GM15510 (cell line): ENCODE measurements at regions not wholly inside any gene's neighbourhood (a gene's known extent, or its start where the extent isn't known, plus 50 kb on each side); places are given as distances from the start of the nearest gene placed in this dataset.

Experiments used
- POLR2A ChIP-seq: IDR thresholded peaks from 3 replicates; pipeline ENCODE4 v1.6.1; 2011; ENCODE audit warnings: borderline replicate concordance; ENCODE audit not compliant: insufficient read length; ENCODE audit errors: extremely low read depth

DNA sequence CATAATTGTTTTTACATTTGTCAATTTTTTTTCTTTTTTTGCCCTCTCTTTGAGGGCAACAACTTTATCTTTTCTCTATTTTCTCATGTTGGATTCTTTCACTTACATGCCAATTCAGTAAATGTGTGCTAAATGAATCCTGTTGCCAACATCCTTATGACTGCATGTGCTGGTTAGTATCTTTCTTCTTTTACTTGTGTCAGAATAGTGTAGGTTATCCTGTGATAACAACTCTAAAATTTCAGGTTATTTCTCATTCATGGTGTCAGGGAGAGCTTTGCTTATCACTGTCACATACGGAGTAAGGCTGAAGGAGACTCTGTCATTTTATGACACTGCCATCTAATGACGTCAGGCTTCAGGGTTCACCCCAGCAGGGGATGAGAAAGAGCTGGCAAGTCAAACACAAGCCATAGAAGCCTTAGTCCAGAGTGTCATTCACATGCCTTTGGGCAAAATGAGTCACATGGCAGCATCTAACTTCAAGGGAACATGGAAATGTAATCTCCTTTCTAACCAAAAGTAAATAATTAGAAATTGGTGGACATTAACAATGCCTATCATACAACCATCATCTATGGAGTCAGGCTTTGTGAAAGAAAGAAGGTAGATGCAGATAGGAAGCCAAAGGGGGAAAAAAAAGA is 242.5 kb upstream of the ATP2B1 start:
- no peak for TF ChIP-seq POLR2A

DNA sequence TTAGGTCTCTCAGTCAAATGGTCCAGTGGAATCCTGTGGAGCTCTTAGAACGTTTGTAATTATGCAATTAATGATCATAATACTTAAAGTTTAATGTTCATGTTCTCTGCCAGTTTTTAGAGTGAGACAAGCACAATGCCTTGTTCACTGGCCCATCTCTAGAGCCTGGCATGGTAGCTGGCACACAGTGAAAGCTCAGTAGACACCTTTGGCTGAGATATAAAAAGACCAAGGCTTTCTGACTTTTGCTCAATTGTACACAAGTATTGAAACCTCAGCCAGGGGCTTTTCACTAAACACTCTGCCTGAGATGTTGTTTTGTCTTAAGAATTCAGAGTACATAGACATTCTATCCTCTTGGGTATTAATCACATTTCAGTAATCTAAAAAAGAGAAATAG is 241.8 kb upstream of the ATP2B1 start:
- no peak for TF ChIP-seq POLR2A

DNA sequence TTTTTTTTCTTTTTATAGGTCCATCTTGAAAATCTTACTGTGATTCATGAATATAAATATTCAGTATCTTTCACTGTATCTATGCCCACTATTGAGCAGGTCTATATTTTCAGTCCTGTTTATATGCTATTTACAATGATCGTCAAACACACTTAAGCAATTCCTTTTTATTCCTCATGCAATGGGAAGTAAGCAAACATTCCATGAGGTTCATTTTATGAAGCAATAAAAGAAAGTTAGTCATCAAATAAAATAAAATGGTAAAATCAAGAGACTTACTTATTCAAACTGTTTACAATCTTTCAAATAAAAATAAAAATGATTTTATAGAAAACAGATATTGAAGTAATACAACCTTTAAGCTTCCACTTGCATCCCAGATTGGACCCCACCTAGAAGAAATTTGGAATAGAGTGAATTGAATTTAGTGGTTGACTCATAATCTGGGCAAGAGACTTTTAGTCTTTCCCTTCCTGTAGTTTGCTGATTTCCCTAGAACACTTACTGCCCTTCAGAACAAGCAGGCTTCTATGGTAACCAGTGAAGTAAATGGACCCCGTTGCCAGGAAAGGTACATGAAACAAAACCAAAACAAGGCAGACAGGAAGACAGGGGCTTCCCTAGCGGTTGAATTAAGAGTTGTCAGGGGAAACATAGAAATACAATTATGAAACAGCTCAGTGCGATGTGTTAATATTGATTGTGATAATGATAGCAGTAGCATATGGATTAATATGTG is 241.0 kb upstream of the ATP2B1 start:
- TF ChIP-seq POLR2A = no peak

DNA sequence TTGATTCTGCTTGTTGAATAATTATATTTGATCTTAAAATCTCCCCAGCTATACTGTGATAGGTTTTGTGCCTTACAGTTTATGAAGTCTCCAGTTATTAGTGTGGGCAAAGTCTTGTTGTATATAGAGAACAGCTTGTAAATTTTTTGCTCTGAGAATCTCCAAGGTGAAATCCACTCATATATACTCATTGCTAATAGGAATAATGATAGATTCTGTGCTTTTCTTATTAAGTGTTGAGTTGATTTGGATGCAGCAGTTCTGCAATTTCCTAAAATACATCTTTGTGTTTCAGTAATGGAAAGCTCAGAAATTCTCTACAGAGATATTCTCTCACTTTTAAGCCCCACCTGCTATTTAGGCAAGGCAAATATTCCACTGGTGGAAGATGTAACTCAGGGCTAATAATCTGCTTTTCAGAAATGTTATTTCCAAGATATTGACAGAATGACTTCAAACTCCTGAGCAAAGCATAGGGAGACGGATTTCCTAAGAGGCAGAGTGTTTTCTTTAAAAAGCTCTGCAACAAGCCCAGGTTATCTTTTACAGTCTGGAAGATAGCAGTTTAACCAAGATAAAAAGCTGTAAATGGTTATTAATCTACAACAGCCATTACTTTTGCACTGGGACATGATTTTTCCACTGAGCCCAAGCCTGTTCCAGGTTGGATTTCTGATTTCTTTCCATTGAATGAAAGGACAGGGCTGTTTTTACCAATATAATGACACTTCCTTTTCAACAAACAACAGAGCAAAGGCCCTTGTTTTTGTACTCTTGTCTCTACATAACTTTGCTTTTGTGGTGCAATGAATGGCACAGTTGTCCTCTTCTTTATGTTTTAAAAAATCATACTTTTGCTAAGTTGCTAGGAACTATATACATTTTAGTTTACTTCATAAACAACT is 239.9 kb upstream of the ATP2B1 start:
- TF ChIP-seq POLR2A = no peak

DNA sequence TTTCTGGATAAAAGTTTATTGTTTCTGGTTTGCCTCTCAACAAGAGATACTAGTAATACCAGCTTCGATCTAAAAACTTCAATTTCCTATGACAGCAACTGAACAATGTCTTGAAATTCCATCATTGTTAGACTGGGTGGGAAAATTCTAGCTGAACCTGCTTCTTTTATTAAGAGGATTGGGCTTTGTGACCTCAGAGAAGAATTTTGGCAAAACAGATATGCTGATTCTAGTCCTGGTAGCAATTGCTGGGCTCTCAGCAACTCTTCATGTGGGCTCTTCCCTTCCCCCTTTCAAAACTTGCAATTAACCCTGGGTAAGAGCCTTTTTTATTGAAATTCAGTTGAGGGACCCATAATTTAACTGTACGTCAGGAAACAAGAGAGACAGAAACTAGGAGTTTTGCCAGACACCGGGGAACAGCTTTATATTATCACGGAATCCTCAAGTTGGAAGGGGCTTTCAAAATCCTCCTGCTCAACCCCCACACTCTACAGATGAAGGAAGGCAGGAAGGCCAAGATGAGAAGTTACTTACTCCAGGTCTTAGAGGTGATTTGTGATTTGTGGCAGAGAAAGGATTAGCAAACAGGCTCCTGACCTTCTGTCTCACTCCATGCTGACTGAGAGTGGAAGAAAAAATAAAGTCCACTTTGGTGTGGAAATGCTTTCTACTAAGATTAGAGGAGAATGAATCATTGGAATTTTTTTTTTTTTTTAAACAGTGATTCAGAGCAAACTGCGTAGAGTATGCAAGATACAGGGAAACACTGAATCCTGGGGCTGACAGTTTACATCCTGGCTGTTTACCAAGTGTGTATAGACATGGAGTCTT is 239.0 kb upstream of the ATP2B1 start:
- no peak for TF ChIP-seq POLR2A

DNA sequence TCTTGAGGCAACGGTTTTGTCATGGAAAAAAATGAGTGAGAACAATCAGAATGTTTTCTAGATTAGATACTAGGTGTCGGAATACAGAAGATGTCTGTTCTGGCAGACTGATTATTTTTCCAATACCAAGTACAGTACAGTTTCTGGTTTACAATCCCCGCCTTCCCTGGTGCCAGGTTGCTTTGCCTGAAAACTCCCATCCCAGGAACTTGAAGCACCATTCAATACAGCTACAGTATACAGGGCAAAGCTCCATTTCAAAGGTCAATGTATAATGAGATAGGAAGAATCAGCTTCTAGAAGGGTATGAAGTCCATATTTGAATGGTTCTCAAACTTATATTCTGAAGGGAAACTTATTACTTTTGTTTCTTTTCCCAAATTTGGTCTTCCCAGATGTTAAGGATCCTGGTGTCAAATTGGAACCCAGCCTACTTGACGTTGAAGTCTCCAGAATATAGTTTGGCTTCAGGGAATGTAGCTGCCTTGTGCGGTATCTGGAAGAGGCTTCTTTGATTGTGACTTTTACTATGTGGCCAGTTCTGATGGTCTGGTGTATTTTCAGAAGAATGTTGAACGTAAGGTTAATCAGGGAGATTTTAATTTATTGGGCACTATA is 238.0 kb upstream of the ATP2B1 start:
- TF ChIP-seq POLR2A = no peak

DNA sequence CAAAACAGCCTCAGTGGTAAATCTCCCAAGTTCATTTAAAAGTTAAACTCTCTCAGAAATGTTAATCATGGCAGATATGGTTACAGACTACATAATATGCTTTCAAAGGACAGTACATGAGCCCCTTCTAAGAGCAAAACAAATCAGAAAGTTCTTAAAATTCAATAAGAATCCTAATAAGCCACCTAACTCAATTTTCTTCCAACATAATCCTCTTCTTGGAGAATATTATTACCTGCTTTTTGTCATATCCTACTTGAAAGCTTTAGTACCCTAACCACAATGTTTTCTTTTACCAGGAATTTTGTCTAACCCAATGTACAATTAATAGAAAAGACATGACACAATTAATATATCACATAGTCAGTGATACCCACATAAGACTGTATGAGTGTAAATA is 236.5 kb upstream of the ATP2B1 start:
- no peak for TF ChIP-seq POLR2A

DNA sequence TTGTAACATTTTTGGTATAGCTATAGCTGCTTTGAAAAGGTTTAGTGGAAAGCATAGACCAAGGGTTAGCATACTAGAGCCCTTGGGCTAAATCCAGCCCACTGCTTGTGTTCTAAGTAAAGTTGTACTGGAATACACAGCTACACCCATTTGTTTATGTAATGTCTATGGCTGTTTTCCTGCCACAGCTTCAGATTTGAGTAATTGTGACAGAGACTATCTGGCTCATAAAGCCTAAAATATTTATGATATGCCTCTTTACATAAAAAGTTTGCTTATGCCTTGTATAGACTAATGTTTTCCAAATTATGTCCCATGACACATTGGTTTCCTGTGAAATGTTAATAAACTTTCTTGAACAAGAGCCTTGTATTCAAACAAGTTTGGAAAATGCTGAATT is 234.8 kb upstream of the ATP2B1 start:
- TF ChIP-seq POLR2A = no peak

DNA sequence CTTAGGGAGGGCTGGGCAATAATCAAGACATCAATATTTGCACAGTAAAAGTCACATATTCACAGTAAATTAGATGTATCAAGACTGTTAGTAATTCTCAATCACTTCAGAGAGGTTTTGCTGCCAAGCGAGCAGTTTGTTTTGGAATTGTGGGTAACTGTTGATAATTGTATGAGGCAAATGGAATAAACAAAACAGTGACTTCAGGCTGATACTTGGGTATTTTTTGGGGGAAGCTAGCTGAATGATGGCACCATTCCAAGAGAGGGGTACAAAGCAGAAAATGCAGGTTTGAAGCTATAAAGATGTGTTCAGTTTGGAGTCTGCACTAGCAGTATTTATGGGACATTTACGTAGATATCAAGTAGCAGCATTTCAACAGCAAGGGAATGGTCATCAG is 232.8 kb upstream of the ATP2B1 start:
- no peak for TF ChIP-seq POLR2A

DNA sequence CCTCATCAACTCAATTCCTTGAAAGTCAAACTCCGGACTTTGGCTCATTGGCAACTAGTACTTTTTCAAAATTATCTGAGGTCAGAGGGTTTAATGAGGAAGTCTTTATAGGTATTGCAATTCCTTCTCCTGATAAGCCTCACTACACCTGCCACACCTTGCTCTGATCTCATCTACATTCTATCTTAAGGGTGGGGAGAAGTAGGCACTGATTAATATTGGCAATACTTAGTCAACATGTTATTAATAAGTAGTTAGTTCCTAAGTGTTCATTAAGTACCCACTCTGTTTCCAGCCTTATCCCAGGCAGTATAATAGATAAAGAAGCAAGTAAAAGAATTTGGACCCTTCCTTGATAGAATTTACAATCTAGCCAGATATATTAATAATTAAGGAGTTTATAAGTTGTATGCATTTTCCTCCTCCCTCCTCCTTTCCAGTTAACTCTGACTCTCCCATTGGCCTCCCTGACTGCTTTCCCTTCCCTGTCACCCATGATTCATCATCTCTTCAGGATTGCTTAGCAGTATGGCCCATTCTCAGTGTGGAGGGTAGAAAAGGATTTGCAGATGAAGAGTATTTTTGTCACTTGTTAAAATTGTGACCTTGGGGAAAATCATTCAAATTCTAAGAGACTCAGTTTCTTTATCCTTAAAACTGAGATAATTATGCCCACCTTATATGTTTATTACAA is 231.0 kb upstream of the ATP2B1 start:
- TF ChIP-seq POLR2A = no peak

DNA sequence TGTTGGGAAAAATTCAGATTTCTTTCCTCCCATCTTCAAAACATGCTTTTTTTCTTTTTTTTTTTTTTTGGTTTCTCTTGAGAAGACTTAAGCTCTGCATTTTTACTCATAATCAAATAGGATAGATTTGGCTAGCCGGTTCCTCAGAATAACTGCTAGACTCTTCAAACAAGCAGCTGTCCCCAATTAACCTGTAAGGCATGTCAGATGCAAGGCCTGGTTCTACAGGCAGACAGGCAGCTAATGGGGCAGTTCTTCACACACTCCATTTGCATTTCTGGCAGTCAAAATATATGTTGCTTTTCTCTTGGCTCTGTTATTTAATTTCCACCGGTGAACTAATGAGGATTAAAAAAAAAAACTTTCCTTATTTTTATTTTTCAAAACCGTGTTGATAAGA is 228.0 kb upstream of the ATP2B1 start:
- TF ChIP-seq POLR2A = no peak

DNA sequence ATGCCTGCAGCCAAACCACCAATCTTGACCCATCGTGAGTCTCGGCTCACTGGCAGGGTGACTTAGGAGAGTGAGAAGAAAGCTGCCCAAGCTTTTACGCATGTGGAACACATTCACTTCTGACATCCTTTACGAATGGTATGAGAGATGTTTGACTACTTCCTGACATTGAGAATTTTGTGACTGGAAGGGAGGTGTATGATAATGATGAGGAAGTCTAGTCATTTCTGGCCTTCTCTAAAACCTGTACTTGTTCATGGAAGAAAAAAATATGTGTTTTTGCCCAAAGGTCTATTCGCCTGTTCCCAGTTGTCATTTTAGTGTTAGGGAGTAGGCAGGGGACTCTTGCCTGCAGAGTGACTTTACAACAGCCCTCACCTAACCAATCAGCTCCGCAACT is 227.2 kb upstream of the ATP2B1 start:
- TF ChIP-seq POLR2A = no peak

DNA sequence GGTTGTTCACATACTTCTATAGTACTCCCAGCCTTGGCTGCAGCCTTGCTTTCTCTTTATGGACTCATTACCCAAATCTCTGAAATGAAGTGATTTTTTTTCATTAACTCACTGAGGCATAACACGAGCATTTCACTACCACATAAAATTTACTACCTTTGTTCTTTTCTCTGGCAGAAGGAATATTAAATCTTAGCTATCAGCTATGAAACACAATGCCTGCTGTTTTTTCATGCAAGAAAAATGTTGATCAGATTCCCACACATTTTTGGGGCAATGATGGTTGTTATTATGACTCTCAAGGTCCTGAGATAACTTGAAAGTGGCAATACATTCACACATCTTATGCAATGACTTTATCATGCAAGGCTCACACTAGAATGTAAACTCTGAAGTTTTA is 225.3 kb upstream of the ATP2B1 start:
- TF ChIP-seq POLR2A = no peak

DNA sequence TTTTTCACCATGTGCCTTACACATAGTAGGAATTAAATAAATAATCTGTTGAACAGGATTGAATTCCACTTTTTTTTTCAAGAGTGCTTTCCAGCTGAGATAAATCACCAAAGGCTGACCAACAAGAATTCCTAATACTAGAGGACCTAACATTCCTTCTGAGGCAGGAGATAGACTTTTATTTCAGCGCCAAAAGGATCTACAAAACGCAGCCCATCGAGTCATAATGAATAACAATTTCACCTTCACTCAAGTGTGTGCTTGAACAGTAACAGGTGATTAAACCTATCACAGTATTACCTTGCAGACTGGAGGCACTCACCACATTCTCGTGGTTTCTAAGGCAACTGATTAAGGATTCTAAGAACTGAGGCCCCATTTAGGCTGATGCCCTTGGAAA is 224.3 kb upstream of the ATP2B1 start:
- TF ChIP-seq POLR2A = no peak
